HG03457 (cell line): ENCODE measurements at regions not wholly inside any gene's neighbourhood (a gene's known extent, or its start where the extent isn't known, plus 50 kb on each side); places are given as distances from the start of the nearest gene placed in this dataset.

ENCODE experiments used
- ATAC-seq: cut with Tn5 transposase; IDR thresholded peaks from one replicate; pipeline ENCODE4 v1.9.1; 2021; ENCODE audit warnings: moderate number of reproducible peaks; ENCODE audit not compliant: unreplicated experiment

DNA sequence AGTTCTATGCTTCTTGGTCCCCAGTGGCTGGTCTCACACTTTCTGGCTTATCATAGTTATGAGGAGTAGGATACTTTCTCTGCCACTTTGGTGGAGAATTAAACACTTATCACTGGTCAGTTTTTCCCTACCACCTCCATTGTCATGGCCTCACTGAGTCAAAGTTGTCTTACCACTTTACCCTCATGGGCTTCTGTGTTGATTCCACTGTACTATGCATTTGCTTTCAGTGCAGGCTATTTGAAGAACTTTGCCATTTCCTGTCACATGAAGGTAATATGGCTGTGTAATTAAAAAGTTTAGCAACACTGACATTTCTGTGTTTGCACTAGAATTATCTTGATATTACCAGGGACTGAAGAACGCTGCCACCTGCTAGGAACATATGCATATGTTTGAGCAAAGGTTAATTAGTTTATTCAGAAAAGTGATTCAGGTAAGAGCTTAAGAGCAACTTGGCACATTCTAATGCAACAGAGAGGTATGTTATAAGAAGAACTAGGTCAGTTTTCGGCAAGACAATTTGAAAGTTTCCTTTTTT is 377.3 kb downstream of the PDCD6IP start:
- no peak for ATAC-seq

DNA sequence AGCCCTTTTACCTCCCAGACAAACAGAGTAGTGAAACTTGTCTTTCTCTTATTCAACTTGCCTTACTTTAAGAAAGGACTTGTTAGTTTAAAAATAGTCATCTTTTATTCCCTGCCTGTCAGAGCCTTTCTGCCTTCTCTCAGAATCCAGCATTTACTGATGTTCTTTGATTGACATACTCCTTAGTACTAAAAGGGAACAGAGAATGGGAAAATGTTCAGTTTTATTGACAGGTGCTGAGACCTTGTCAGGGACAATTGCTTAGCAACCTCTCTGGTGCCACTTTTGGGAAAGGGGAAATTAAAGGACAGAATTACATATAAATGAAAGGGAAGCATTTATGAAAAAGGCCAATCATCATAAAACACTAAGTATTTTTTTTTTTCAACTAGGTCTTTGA is 378.3 kb downstream of the PDCD6IP start:
- no peak for ATAC-seq

DNA sequence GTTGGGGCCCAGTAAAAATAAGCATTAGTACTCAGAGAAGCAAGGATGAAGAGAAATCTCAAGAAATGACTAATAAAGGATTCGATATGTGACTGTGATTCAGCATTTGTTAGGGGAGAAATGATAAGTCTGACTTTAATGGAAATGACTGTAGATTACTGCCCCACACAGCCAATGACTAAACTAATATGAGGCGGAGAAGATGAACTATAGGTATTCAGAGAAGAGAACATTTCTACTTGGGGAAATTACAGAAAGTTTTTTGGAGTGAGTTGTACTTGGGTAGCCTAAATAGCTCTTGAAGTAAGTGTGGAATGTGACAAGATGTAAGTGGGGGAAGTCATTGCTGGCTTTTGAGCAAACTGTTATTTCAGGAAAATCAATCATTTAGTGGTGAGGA is 380.0 kb downstream of the PDCD6IP start:
- ATAC-seq = no peak

DNA sequence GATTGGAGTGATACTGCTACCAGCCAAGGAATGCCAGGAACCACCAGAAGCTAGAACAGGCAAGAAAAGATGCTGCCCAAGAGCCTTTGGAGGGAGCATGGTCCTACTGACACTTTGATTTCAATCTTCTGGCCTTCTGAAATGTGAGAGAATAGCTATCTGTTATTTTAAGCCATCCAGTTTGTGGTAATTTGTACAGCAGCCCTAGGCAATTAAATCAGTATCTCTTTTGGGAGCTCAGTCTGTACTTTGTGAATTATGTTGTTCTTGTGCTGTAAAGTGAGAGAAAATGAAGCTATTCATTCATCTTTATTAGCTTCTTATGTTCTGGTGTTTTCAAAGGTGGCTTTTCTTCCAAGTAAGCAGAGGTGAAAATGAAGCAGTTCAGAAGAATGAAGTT is 381.3 kb downstream of the PDCD6IP start:
- no peak for ATAC-seq

DNA sequence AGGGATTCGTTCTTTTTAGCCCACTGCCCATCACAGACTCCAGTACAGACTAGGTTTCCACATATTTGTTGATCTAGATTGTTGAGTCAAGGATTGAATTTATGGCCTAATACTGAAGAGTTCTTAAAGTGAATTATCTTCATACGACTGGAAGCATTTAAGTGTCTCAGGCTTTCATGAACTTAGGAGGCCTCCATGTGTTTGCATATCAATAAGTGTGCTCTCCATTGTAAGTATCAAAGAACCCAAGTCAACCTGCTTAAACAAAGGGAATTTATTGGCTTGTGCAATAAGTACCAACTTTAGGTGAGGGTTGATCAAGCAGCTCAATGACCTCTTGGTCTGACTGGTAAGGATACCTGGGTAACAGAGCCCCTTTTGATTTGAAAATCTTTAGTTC is 382.1 kb downstream of the PDCD6IP start:
- no peak for ATAC-seq

DNA sequence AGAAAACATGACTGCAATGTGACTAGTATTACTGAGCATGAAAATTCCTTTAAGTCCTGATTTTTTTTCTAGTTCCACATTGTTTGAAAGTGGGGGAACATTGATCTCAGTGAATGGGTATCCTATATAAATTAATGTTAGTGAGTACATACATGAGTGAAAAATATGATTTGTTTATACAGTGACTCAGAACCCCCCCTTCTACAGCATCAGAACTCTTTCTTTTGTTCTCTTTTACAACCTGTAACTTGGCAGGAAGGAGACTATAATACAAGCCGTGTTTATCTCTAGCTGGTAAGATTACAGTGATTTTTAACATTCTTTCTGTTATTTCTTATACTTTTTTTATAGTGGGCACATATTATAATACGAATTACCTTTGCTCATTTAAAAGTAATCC is 384.7 kb downstream of the PDCD6IP start:
- no peak for ATAC-seq

DNA sequence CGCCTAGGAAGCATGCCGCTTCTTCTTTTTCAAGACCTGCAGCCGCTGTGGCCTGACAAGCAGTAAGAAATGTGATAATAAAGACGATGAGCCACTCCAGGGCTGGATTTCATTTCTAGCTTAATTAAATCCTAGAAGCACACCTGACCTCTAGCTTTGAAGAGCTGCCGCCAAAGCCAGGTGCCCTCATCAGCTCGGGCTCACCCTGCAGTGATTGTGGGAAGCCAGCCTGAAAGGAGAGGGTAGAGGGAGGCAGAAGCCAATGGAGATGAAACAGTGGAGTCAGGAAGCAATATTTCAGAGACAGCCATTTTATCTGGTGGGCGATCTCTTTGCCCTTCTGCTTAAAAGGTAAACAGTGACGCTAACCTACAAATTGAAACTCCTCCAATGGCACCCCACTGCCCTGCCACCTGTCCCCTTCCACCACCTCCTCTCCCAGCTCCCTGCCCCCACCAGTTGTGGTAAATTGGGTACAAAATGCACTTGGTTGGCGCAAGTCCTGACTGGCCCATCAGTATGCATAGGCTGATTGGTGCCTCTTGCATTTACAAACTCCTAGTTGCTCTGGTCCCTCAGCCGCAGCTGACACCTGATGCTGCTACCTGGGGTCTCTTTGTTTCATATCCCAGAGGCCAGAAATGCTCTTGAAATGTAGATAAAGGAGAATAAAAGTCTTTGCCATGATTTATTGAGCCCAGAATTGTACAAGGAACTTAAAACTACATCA is 385.3 kb downstream of the PDCD6IP start:
- ATAC-seq = no peak

DNA sequence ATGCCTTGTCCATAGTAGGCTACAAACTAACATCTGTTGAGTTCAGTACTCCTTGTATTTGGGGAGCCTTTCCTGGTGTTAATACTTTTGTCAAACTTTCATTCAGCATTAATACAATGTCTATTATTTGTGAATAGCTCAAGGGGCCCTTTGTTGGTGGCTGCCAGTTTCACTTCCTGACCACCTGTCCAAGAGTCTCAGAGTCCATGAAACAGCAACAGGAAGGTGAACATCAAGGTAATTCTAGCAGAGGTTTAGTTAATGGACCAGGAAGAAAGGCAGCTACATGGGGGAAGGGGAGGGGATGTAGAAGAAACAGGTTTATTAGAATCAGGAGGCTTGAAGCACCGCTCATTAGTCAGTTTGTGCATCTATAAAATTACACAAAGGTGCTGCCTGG is 386.9 kb downstream of the PDCD6IP start:
- ATAC-seq = no peak

DNA sequence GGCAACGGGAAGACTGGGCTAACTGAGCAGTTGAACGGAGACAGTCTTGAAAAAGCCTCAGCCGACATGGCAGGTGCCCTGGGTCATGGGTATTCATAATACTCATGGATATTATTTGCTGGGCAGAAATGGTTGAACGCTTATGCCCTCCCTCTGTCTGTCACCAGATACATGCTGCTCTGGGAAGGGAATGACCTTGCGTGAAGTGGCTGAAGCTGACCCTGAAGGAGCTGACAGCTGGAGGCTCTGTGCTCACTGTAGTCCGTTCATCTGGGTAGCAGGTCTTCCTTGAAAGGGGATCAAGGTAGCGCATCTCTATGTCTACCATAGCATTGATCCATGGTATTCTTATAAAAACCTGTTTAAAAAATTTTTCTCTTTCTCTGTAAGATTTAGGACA is 390.7 kb downstream of the PDCD6IP start:
- no peak for ATAC-seq

DNA sequence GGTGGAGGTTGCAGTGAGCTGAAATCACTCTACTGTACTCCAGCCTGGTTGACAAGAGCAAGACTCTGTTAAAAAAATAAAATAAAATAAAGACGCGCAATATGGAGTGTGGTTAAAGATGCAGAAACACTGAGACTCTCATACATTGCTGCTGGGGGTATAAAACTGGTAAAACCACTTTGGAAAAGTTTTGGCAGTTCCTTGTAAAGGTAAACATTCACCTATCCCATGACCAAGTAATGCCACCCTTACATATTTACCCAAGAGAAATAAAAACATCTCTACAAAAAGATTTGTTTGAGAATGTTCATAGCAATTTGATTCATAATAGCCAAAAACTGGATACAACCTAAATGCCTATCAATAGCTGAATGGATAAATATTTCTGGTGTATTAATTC is 398.5 kb downstream of the PDCD6IP start:
- no peak for ATAC-seq

DNA sequence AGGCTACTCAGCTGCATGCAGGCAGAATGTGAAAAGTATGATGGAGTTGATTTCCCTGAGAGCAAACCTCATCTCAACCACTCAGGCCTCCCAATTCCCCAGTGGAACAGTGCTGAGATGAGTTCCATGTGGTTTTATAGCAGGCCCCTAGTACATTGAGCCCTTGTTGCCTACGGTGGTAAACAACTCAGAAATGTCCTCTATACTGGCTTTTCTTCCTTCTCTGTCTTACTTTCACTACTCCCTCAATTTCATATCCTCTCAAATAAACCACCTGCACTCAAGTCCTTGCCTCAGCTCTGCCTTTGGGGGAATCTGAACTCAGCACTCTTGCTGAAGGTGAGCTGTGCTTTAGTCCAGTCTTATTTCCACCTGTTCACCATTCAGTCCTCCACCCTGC is 399.9 kb downstream of the PDCD6IP start:
- ATAC-seq = no peak

DNA sequence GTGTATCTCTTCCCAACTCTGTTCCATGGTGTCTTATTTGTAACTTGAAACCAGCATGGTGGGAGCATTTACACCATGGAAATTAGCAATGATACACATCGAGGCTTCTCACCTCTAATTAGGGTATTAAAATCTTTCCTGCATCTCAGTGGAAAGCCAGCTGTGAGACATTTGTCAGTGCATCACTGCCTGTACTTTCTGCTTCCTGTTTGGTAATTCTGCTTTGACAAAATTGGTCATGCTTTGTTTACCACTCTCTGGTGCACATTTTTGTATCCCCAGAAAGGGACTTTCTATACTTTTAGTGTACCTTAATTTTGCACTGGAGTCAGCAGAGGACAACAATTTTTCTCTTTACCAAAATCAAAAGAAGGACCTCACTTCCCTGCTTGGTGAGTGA is 402.1 kb downstream of the PDCD6IP start:
- ATAC-seq = peak; percentile 82

DNA sequence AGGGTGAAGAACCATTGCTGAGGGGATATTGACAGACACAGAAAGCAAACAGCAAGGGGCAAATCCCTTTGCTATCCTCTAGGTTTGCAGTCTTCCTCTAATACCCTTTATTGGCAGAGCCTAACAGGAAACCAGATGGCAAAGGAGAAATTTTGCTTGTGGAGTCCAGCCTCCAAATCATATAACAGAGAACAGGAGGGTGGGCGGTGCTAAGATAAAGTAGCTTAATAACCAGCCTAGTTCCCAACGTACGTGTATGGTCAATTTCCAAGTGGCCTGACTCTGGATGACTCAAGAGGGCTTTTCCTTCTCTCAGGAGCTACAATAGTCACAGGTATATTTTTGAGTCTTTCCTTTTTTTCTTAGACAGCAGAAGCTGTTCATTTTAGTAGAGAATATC is 404.5 kb downstream of the PDCD6IP start:
- no peak for ATAC-seq

DNA sequence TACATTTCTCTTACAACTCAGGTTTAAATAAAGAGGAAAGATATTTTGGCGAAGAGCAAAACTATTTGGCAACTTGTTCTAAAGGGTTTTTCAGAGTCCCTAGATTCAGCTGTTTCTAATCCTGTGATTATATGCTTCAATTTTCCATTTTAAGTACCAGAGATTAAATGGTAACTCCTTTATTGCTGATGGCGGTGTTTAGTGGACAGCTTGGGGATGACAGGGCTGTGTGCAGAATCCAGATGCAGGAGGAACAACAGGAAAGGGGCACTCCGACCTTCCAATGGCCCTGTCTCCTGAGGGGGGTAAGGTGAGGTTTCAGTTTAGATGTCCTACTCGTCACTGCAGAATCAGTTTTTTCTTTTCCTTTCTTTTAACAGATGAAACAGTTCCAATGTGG is 405.0 kb downstream of the PDCD6IP start:
- no peak for ATAC-seq

DNA sequence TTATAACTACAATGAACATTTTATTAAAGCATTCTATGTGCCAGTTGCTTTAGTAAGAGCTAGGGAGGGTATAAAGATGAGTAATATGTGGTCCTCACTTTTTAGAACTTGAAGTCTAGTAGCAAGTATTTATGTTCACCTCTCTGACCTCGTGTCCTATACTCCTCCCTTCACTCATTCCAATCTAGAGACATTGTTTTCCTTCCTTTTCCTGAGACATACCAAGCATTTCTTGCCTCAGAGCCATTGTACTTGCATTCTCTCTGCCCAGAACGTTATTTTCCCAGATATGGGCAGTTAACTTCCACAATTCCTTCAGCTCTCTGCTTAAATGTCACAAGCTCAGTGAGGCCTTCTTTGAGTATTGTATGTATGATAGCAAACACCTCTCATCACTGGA is 408.6 kb downstream of the PDCD6IP start:
- ATAC-seq = no peak

DNA sequence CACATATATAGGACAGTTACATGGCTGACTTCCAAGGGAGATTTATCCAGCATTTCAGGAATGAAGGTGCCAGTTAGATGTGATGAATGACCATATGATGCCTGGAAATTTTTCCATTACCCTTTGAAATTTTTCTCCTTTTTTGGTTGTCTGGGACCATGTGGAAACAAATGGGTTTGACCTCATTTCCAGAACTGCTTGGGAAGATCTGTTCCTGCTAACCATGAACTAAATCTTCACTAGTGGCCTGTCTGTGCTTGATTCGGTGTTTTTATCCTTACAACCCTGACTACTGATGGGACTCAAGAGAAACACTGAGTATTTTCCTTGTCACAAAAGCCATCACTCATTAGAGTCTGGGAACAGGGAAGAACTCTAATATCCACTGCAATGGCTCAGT is 409.4 kb downstream of the PDCD6IP start:
- no peak for ATAC-seq

DNA sequence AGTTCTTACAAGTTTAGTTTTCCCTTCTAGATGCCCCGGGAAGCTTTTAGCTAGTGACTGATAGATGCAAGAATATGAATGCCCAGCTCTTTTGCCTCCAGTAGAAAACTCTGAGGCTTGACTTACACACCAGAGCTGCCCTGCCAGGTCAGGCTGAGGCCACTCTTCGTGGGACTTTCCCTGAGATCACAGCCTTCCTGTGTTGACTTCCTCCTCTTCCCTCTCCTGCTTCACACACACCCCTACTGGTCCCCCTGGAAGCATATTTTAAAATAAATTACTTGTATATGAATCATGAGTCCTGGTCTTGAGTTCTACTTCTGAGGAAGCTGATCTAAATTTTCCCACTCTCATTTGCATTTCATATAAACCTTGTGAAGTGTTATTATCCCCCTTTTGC is 413.7 kb downstream of the PDCD6IP start:
- ATAC-seq = no peak

DNA sequence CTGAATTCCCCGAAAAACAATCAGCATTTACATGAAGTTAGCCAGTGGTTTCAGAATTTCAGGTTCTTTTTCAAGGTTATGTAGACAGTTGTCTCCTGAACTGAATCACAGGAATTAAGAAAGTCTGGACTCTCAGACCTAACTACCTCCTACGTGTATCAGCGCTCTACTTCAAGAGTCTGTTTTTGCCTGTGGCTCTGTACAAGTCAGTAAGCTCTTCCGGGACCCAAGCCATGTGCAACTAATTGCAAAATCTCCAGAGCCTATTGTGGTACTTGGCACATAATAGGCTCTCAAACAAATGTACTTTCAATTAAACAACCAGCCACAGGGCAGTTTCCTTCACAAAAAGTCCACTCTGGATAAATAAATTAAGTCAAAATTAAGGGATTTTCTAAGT is 414.2 kb downstream of the PDCD6IP start:
- no peak for ATAC-seq

DNA sequence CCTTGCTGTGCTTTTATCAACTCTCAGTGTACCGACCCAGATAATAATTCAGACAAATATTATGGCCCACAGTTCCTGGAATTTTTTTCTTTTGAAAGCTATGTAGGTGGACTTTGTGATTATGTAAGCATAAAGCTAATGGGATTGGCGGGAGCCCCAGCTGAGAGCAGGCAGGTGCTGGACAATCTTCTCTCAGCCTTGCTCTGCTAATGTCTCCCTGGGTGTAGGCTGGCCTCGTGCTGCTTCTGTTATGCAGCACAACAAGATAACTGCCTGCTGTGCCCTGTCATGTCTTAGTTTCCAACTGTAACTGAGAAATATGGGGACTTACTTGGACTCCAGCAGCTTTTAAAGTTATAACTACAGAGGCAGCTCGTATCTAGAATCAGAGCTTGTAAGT is 415.0 kb downstream of the PDCD6IP start:
- no peak for ATAC-seq

DNA sequence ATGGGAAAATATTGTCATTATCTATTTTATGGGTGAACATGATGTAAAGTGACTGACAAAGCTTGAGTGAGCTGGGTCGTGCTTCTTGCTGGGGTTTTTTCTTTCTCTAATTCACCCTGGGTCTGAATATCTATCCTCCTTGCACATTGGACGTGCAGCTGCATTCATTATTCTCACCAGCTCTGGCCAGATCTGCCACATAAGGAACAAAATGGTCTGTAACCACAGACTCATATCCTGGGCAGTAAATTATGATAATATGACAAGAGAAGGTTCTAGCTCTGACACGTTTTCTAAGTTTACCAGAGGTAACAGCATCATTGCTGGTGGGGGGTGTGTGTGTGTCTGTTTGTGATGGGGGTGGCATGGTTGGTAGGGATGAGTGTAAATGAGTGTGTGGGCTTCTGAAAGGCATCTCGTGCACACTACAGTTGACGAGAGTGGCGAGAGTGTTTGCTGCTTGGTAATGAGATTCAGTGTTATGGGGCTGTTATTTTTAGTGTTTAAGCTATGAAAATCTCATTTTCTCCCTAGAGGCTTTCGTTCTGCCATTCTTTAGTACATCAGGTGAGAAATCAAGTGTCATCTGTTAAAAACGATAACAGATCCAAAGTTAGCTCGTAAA is 418.4 kb downstream of the PDCD6IP start:
- ATAC-seq = no peak

DNA sequence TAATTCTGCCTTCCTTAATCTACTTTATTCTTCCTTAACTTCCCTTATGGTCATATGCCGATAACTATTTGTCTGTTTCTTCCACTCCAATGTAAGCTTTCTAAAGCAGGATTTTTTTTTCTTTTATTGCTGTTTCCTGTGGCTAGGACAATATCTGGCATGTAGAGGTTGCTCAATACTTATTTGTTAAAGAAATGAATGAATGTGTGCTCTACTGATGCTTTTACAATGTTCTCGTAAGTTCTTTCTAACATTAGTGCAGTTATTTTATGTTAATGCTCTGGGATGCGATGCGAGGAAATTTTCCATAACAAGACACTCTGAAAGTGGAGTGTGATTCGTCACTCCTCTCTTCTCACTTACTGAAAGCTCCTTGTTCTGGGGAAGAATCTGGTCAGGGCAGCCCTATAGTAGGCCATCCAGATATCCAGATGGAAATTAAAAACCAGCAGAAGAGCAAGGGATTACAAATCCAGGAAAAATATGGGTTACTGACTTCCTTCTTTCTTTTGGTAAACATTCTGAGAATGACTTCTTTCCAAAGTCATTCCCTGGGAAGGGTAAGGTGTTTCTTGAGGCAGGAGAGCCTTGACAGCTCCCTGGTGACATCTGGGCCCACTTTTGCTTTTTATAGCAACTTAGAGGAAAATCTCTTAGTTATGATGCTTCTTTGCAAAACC is 420.4 kb downstream of the PDCD6IP start:
- no peak for ATAC-seq

DNA sequence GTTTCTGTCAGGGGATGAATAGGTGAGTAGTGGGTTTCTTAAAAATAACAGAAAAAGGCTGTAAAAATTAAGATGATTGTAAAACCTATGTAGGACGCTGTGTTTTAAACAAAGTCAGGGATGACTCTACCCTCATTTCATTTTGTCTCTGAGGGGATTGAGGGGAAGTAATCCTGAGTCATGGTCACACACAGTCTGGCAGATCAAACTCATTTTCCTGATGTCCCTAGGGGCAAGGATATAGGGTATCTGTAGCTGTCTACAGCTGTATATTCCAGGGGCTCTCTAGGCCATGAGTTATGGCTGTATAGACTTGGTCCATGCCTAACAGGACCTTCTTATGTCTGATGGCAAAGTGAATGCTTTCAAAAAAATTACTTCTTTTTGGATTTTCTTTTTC is 421.1 kb downstream of the PDCD6IP start:
- ATAC-seq = no peak
